Esophagus squamous epithelium (tissue), 4 donors: ENCODE measurements at regions not wholly inside any gene's neighbourhood (a gene's known extent, or its start where the extent isn't known, plus 50 kb on each side); places are given as distances from the start of the nearest gene placed in this dataset.

Source experiments
- POLR2A ChIP-seq, 4 donors: fragments of 450-650 bp; IDR thresholded peaks; one replicate each; pipeline ENCODE4 v1.6.1; 2017; ENCODE audit warnings: antibody characterized with exemption in 4 of 4, mild to moderate bottlenecking in 4 of 4, moderate library complexity in 3 of 4
- TF ChIP-seq, protein P1 (sequence below), 6 experiments: fragments of 450-650 bp in 4 of 6; fragments of 200-600 bp in 2 of 6; sonication (generic) in 2 of 6; IDR thresholded peaks; one replicate each; pipeline ENCODE4 v1.5.1; 2016 to 2019; ENCODE audit warnings: antibody characterized with exemption in 6 of 6, mild to moderate bottlenecking in 4 of 6, moderate library complexity in 4 of 6

DNA sequence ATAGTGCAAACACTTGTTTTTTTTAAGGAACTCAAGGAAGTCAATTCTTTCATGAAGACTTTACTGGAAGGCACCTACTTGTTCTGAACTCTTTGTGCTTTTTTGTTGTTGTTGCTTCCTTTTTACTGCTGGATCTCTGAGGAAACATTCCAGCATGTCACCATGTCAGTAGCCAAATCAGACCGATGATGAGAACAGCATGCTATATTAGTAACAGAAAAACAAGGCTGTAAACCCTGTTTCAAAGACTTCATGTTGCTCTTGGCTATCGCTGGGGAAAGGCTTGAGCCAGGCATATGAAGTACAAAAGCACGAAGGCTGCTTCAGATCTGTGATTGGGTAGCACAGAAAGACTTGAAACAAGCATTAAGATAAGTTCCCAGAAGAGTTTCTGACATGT, 125.6 kb upstream of the SLC5A12 start:
- TF ChIP-seq, protein P1, sequence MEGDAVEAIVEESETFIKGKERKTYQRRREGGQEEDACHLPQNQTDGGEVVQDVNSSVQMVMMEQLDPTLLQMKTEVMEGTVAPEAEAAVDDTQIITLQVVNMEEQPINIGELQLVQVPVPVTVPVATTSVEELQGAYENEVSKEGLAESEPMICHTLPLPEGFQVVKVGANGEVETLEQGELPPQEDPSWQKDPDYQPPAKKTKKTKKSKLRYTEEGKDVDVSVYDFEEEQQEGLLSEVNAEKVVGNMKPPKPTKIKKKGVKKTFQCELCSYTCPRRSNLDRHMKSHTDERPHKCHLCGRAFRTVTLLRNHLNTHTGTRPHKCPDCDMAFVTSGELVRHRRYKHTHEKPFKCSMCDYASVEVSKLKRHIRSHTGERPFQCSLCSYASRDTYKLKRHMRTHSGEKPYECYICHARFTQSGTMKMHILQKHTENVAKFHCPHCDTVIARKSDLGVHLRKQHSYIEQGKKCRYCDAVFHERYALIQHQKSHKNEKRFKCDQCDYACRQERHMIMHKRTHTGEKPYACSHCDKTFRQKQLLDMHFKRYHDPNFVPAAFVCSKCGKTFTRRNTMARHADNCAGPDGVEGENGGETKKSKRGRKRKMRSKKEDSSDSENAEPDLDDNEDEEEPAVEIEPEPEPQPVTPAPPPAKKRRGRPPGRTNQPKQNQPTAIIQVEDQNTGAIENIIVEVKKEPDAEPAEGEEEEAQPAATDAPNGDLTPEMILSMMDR (IDR thresholded peaks at IDR 0.05): no peak
- no peak for TF ChIP-seq POLR2A (IDR thresholded peaks at IDR 0.05)
